ENCODE measurements at regions not wholly inside any gene's neighbourhood (a gene's known extent, or its start where the extent isn't known, plus 50 kb on each side); places are given as distances from the start of the nearest gene placed in this dataset.

DNA sequence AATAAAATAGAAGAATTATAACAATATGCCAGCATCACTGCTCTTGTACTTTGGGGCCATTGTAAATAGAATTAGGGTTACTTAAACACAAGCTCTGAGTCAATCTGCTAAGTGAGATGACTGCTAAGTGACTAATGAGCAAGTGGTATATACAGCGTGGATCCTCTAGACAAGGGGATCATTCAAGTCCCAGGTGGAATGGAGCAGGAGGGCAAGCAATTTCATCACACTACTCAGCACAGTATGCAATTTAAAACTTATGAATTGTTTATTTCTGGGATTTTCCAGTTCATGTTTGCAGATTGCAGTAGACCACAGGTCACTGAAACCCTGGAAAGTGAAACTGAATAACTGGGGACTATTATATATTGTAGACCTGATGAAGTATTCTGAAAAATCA lies 235.3 kb downstream of the BTBD3 start:
- TF ChIP-seq POLR2A (IDR thresholded peaks at IDR 0.05; ENCODE audit: low read length) (no peak), GATA1 (IDR thresholded peaks at IDR 0.05; ENCODE audit: low read depth, low read length) (no peak)
